Myocyte (in vitro differentiated cells): ENCODE measurements at regions not wholly inside any gene's neighbourhood (a gene's known extent, or its start where the extent isn't known, plus 50 kb on each side); places are given as distances from the start of the nearest gene placed in this dataset.

Experiments used
- DNase-seq: peaks from one replicate; pipeline ENCODE4 v3.0.0-alpha.2; 2012; ENCODE audit warnings: low read depth

DNA sequence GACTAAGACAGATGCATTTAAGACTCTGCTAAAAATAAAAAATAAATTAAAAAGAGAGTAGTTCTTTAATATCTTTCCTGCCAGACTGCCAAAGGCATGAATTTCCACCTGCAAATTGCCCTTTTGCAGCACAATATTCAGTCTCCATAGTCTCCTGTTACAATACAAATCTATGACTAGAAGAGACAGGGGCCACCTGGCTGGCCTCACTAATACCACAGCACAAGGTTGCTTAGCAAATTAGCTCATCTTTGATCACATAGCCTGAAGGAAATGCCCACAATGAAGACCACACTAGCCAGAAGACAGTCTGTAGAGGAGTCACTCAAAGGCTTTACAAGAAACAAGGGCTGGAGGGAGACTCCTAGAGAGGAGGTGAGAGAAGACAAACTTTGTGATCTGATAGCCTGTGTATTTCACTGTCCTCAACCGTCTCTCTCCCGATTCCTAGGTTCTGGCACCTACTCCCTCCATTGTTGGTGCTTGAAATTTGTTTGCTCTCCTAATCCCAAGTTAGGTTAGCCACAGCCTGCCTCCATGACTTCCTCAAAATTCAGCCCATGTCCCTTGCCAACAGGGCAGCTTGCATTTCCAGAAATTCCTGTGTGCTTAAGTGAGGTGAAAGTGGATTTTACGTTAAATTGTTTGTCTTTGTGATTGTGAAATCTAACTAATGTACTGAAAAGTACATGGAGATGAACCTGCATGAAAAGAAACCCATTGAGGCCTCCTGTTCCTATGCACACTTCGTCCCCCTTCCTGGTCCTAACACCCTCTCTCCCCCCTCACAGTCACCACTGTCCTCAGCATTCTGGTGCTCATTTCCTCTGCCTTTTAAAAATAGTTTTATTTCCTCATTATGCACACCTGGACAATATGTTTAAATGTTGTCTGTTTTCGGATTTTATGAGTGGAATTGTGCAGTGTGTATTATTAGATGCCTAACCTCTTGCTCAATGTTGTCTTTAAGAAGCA, 88.7 kb upstream of the PLXNC1 start:
- no peak for DNase-seq

DNA sequence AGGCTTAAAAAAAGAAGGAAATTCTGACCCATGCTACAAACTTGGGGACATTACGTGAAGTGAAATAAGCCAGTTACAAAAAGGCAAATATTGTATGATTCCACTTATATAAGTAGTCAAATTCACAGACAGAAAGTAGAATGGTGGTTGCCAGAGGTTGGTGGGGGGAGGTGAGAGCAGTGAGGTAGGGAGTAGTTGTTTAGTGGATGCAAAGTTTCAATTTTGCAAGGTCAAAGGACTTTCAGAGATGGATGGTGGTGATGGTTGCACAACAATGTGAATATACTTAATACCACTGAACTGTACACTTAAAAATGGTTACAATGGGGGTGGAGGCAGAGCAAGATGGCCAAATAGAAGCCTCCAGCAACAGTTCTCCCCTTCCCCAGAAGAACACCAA, 86.2 kb upstream of the PLXNC1 start:
- DNase-seq, result no peak

DNA sequence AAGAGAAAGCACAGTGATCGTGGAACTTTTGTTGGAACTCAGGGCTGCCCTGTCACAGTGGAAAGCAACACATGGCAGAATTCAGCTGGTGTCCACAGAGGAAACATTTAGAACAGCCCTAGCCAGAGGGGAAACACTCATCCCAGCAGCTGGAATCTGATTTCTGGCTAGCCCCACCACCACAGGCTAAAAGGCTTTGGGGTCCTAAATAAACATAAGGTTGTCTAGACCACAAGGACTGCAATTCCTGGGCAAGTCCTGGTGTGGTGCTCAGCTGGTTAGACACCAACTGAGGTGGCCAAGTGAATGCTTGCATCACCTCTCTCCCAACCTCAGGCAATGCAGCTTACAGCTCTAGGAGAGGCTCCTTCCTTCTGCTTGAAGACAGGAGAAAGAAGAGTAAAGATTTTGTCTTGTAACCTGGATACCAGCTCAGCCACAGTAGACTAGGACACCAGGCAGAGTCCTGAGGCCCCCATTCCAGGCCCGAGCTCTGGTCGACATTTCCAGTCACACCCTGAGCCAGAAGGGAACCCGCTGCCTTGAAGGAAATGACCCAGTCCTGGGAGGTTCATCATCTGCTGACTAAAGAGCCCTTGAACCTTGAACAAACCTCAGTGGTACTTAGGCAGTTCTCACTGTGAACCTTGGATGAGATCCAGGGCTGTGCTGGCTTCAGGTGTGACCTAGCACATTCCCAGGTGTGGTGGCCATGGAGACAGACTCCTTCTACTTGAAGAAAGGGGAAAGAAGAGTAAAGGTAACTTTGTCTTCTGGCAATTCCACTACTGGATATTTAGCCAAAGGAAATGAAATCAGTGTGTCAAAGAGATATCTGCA, 85.4 kb upstream of the PLXNC1 start:
- peak; percentile 36 for DNase-seq

DNA sequence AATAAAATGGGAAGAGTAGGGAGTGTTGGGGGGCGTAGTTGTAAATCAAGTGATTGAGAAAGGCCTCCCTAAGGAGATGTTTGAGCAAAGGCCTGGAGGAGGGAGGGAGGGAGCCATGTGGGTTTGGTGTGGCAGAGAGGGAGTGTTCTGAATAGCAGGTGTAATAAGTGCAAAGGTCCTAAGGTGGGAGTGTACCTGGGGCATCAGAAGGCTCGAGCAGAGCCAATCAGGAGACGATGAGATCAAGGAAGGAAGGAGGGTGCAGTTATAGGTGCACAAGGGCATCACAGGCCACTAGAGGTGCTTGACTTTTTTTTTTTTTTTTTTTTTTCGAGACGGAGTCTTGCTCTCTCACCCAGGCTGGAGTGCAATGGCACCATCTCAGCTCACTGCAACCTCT, 77.9 kb upstream of the PLXNC1 start:
- DNase-seq, result no peak

DNA sequence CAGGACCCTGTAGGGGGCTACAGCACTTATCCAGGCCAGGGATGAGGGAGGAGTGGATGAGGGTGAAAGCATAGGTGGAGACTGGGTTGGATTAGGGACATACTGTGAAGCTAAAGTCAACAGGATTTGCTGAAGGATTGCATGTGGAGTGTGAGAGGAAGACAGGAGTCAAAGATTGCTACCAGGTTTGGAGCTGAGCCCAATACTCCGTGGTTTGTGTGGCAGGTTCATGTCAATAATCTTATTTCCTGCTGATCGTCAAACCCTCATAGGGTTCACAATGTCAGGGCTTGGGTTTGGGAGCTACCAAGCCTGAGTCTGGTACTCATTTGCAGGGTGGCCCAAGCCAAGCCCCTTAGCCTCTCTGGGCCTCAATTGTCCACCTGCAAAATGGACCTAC, 77.1 kb upstream of the PLXNC1 start:
- DNase-seq, result no peak

DNA sequence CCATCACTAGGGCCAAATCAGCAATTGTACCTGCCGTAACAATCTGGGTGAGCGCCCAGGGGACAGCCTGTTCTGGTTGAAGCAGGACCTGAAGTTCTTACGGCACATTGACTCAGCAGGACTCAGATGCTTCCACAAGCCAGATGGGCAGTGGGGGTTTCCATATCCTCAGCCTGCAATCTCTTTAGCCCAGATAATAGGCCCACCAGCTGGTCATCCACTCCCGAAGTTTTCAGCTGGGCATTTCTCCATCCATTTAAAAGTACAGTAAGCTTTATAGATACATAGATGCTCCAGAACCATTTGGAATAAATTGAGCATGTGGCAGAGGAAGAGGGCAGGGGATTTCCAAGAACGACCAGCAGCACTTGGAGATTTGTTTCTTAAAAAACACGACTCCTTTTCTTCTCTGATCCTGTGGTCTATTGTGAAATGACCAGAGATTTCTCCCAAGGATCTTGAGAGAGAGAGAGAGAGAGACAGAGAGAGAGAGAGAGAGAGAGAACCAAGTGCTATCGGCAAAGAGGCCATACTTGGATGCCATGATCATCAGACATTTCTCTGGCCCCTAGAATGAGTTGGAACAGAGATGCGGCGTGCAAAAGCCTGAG, 74.8 kb upstream of the PLXNC1 start:
- DNase-seq, result no peak

DNA sequence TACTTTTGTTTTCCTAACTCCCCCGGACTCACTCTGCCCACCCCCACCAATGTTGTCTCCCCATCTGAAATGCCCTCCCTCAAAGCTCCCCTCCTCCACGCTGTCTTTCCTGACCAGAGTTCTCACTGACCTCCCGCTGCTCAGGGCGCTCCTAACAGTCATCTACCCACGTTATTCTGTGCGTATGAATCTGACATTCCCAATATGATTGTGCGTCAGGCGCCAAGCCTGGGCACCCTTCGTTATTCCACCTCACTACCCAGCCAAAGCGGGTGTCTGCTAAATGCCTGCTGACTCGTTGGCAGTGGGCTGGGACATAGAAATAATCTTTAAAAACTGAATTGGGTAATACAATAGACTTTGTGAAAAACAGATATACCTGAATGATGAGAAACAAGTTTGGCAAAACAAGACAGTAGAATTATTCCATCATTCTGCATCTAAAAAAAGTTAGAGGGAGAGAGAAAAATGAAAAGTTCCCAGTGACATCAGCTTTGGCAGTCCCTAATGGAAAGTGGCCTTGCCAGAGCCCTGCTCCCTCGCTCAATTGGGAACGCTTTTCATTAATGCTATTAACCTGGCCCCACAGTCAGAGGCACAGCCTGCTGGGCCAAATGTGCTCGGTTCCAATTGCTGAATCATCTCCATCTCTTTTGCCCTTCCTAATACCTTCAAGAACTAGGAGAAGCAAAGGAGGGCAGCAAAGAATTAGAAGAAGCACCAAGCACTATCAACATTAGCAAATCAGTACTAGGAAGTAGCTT, 74.0 kb upstream of the PLXNC1 start:
- DNase-seq, result no peak

DNA sequence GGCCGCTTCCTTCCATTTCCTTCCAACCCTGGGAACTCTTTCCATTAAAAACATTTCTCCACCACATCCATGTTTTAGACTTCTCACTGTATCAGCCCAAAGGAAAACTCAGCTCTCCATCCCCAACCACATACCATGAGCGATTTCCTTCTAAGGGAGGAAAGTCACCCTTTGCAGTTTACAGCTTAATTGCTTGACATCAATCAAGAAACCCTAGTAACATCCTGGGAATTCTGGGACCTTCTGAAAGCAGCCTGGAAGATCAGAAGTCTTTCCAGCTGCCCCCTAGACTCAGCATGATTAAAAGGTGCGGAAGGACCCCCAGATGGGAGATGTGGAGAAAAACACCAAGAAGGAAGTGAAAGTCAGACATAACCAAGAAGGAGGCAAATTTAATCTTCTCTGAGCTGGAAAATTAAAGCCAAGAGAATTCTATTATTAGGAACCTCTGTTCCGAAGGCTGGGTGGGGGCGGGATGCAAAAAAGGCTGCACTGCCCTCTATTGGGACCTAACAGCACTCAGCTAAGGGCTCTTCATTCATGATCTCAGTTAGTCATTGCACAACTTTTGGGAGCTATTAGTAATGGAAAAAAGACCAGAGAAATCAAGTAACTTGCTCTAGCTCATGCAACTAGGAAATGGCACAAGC, 73.3 kb upstream of the PLXNC1 start:
- peak; percentile 81 for DNase-seq

DNA sequence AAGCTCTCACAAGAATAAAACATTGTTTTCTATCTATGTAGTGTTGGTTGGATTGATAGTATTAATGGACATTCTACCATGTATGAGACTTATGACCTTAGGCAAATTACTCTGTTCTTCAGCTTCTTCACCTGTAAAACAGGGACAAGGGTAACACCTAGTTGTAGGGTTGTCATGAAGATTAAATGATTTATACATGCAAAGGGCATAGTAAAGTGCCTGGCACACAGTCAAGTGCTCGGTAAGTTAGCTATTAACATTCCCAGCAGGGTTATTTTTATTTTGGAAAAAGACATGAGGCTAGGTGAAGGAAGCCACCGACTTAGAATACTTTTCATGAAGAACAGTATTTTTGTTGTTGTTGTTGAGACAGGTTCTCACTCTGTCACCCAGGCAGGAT, 71.2 kb upstream of the PLXNC1 start:
- no peak for DNase-seq

DNA sequence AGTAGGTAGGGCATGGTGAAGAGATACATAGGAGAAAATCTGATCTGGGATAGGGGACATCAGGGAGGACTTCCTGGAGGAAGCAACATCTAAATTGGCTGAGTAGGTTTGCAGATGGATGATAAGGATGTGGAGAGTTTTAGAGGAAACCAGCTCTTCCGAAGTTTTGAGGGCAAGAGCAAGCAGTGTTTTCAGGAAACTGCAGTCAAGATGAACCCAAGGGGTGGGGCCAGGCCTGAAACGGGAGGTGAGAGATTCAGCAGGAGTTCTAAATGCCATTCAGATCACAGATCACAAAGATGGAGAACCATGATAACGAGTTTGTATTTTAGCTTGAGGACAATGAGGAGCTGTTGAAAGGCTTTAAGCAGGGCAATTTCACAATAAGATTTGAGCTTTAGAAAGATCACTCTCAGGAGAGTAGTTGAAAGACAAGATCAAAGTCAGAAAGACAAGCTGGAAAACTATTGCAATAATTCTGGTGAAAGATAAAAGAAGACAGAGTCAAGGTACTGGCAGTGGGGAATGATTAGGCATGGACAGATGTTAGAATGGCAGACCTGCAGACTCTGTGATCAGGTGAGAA, 70.1 kb upstream of the PLXNC1 start:
- DNase-seq, result no peak

DNA sequence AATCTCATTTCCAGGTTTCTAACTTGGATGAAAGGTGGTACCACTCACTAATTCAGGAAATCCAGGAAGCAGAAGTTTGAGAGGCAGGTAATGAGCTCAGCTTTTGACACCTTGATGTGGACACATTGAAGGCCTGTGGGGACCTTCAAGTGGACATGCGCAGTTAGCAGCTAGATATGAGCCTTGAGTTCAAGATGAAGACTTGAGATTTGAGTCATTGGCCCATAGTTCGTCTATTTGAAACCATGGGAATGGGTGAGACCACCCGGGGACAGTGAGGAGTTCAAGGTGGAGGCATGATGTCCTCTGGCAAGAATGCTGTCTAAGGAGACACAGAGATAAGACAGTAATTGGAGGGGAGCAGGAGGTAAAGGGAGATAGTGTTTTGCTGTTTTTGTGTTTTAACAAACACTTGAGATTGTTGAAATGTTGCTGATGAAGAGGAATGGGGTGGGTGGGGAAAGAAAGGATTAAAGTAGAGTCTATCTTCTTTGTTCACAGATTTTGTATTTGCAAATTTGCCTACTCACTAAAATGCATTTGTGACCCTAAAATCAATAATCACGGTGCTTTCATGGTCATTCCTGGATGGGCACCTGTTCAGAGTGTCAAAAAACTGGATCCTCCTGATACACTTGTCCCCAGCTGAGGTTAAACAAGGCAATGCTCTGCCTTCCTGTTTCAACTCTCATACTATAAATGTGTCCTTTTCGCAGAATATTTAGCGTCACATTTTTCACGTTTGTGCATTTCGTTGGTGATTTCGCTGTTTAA, 69.5 kb upstream of the PLXNC1 start:
- no peak for DNase-seq

DNA sequence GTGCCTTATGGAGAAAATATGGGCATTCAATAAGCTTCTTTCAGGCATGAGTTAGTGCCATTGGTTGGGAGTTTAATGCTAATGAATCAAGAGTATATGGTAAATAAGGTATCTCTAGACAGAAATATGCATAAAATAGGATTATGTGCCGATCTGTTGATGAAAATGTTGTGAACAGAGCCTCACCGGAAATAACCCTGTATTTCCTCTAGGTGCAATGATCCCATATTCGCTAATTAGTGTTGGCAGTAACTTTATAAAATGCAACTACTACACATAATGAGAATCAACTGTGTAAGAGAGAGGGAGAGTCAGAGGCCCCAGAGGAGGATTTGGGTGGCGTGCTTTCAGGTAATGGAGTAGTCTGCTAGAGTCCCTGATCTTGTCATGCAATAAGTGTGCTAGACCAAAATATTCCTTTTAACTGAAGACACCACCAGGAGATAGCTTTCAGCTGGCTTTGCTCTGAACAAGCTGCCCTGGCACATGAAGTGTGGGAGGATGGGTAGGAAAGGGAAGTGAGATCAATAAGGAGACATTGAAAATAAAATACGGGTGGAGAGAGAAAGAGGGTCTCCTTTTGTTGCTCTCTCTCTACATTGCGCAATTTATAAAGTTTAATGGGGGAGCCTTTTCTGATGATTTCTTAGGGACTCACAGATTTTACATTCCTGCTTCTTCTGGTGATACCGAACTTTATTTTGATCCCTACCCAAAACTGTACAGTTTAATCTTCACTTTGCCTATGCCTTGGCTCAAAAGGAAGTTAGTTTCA, 68.6 kb upstream of the PLXNC1 start:
- no peak for DNase-seq

DNA sequence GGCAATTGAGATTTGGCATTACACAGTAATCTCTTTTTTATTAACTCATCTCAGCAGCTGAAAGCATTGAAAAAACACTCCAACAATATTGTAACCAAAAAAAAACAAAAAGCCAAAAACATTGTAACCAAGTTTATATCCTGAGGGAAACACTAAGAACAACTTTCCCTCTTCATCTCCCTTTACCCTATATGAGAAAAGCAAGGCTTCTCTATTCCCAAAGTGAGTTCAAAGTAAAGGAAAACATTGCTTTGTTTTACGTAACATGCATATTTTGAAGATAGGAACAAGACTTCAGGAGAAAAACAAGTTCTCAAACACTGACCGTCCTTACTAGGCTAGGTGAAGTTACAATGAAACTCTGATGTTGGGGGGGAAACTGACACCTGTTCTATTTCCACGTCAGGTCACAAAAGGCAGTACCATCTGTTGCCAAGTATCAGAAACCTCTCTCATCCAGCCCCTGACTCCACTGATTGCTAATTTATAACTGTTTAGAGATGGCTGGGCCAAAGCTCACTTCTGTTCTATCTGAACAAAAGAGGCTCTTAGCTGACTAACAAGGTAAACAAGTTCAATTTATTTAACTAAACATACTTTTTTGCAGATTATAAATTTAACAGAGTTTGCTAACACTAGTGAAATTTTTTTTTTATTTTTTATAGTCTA, 67.9 kb upstream of the PLXNC1 start:
- no peak for DNase-seq

DNA sequence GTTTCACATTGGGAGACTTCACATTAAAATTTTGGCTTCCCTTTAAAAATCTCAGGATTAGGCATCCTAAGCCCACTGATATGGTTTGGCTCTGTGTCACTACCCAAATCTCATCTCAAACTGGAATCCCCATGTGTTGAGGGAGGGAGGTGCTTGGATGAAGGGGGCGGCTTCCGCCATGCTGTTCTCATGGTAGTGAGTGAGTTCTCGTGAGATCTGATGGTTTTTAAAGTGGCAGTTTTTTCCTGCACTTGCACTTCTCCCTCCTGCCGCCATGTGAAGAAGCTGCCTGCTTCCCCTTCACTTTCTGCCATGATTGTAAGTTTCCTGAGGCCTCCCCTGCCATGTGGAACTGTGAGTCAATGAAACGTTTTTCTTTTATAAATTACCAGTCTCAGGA, 65.7 kb upstream of the PLXNC1 start:
- no peak for DNase-seq

DNA sequence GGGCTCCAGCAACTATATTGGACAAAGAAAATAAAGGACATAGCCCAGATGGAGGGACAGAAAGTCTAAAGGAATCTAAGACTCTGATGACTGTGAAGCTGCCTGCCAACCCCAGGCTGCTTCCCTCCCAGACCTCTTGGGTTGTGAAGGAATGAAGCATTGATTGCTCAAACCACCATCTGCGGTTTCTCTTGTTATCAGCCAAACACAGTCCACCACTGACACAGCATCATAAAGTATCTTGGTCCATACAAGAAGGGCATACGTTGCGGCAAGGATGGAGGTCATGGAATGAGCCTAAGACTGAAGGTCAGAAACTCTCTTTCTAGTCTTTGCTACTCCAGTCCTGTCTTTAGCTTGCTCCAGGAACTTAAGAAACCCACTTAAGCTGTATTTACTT, 58.5 kb upstream of the PLXNC1 start:
- no peak for DNase-seq

DNA sequence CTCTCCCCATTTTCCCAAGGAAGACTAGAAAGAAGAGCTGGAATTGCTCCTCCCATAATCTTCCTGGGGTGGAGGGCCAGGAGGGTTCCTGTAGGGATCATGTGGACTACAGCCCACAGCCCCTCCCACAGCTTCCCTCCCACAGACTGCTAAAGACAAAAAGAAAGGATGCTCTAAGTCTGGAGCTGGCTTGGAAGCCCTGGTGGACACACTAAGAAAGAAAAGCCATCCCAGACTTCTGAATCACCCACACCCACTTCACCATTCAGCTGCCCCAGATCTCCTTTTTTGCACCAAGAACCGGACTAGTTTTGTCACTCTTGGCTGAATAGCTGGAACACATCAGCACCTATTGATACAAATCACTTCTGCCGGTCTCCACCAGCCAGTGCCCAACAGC, 56.8 kb upstream of the PLXNC1 start:
- no peak for DNase-seq

DNA sequence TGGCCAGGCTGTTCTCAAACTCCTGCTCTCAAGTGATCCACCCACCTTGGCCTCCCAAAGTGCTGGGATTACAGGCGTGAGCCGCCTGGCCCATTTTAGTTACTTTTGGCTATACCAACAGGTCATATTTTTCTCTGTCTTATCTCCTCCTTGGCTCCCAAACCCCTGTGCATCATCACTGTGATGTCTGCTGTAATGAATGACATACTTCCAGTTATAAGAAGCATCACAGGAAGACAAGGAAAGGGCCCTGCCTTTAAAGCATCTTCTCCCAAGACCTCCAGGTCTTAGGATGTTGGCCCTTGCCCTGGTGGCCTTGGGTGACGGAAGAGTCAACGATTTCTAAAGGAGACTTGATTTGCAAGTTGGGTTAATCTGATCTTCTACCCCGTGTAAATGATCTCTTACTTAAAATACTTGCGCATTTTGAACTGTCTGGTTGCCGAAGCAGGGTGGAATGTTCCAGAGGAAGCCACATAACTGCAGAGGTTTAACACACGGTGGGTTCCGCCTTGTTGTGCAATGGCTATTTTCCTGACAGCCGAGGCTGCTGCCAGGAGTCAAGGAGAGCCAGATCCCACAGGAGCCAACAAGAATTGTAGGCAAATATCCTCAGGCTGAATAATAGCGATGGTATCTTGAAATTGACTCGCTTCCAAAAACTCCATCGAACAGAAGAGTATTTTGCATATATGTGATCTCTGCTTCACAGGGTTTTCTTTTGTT, 55.7 kb upstream of the PLXNC1 start:
- no peak for DNase-seq
